ENCODE measurements at regions not wholly inside any gene's neighbourhood (a gene's known extent, or its start where the extent isn't known, plus 50 kb on each side); places are given as distances from the start of the nearest gene placed in this dataset.

GRCh38 chr7:118079369-118079768 is 104.6 kb upstream of the LSM8 start:
- Histone ChIP-seq H3K4me1 (ENCODE audit: control insufficient read depth, insufficient read depth, low read length) (no peaks in the 10 kb centered on the region), H3K9me1 (ENCODE audit: insufficient read depth, low read length) (no peaks in the 10 kb centered on the region), H3K79me1 (ENCODE audit: low read depth in 1 of 2, low read length in 2 of 2) (no peaks in the 10 kb centered on the region), H3K27me3 (ENCODE audit: control insufficient read depth, insufficient read depth, low read length) (no peaks in the 10 kb centered on the region), H2BK120ac (ENCODE audit: low read depth, low read length) (no peak overlapping the region), H2AK5ac (ENCODE audit: low read depth, low read length) (no peak overlapping the region), H2BK20ac (ENCODE audit: low read depth, low read length) (no peak overlapping the region), H2BK5ac (ENCODE audit: low read depth, low read length, poor library complexity, severe bottlenecking) (no peak overlapping the region), H3K18ac (ENCODE audit: low read depth, low read length) (no peak overlapping the region), H3K23ac (ENCODE audit: low read depth, low read length) (no peak overlapping the region), H2AK9ac (replicated peaks; ENCODE audit: low read depth, low read length, poor library complexity) (no peak overlapping the region), H4K5ac (ENCODE audit: low read depth, low read length) (no peak overlapping the region), H2BK15ac (ENCODE audit: low read depth, low read length) (no peak overlapping the region), H3K4me2 (ENCODE audit: low read depth, low read length) (no peak overlapping the region), H2AFZ (replicated peaks; ENCODE audit: low read length, poor library complexity) (no peak overlapping the region), H4K8ac (ENCODE audit: low read depth in 2 of 2, low read length in 2 of 2) (no peak overlapping the region), H3K27ac (ENCODE audit: insufficient read depth, low read length) (no peak overlapping the region), H3K9ac (ENCODE audit: low read depth, low read length) (no peak overlapping the region), H3K4ac (ENCODE audit: low read depth, low read length) (no peak overlapping the region), H4K91ac (ENCODE audit: insufficient read depth, low read depth, low read length) (no peak overlapping the region), H3K14ac (replicated peaks; ENCODE audit: low read depth, low read length) (no peak overlapping the region), H3K4me3 (ENCODE audit: insufficient read depth, low read depth, low read length) (no peak overlapping the region), H3K36me3 (ENCODE audit: control insufficient read depth, insufficient read depth, low read length) (no peaks in the 10 kb centered on the region), H3K56ac (ENCODE audit: extremely low read depth, insufficient read depth, low read length) (no peak overlapping the region), H4K20me1 (ENCODE audit: insufficient read depth, low read length) (no peaks in the 10 kb centered on the region), H3K9me3 (ENCODE audit: control insufficient read depth, insufficient read depth, low read length) (no peaks in the 10 kb centered on the region)
- no peak for ATAC-seq (ENCODE audit: low read depth)
- CTCF ChIA-PET, result no interaction called here
- peak; percentile 8 for DNase-seq
- no peak for TF ChIP-seq SMC3 (IDR thresholded peaks at IDR 0.05; ENCODE audit: low read depth, low read length)
- TF ChIP-seq USF2 (IDR thresholded peaks at IDR 0.05; ENCODE audit: low read depth, low read length), result no peak
- TF ChIP-seq FOS (IDR thresholded peaks at IDR 0.05; ENCODE audit: low read depth, low read length), result no peak
- TF ChIP-seq CHD1 (IDR thresholded peaks at IDR 0.05; ENCODE audit: low read depth, low read length), result no peak
- no peak for TF ChIP-seq RFX5 (IDR thresholded peaks at IDR 0.05; ENCODE audit: low read depth, low read length)
- no peak for TF ChIP-seq RAD21 (IDR thresholded peaks at IDR 0.05; ENCODE audit: low read length)
- intact Hi-C loops (cut with micrococcal nuclease) (no loop called here), dilution Hi-C loops (cut with HindIII; ENCODE audit: low sequenced_read_pairs, unreplicated experiment) (no loop called here), in situ Hi-C loops (cut with MboI; ENCODE audit: low sequenced_read_pairs) (loop anchor here (25.0 kb wide), 1 partner anchor 317 kb away; no protein-coding TSS in a partner anchor)
- POLR2A ChIA-PET (ENCODE audit: unreplicated experiment), result no interaction called here
- WGBS, 2 experiments (ENCODE audit: extremely low coverage in 2 of 2, insufficient read length in 1 of 2), result no CpG with 5 or more reads among the region's 1 CpG
- no TSS peak for BruUV-seq (replicated peaks)

Data from IMR-90 (cell line).